Adrenal gland (tissue), 5 donors: ENCODE measurements at regions not wholly inside any gene's neighbourhood (a gene's known extent, or its start where the extent isn't known, plus 50 kb on each side); places are given as distances from the start of the nearest gene placed in this dataset.

Source experiments
- CTCF ChIP-seq, 6 experiments: fragments of 450-650 bp in 4 of 6; fragments of 200-600 bp in 2 of 6; sonication (generic) in 1 of 6; IDR thresholded peaks; 1 replicate in 5 of 6; 2 replicates in 1 of 6; pipeline versions ENCODE4 v1.5.1 to v1.8.0; 2016 to 2021; ENCODE audit warnings: antibody characterized with exemption in 6 of 6, mild to moderate bottlenecking in 2 of 6, moderate library complexity in 1 of 6
- POLR2A ChIP-seq, 2 donors: fragments of 450-650 bp; IDR thresholded peaks; one replicate each; pipeline ENCODE4 v1.6.1; 2017; ENCODE audit warnings: antibody characterized with exemption in 2 of 2, mild to moderate bottlenecking in 2 of 2, moderate library complexity in 1 of 2
- donor health status: DM: no; HTN: no; CAD: no.

- no peak for TF ChIP-seq CTCF (IDR thresholded peaks at IDR 0.05)
- no peak for TF ChIP-seq POLR2A (IDR thresholded peaks at IDR 0.05)
Observed at GRCh38 chr4:164377277-164377676, 376.7 kb upstream of the SMIM31 start.
